ENCODE measurements at regions not wholly inside any gene's neighbourhood (a gene's known extent, or its start where the extent isn't known, plus 50 kb on each side); places are given as distances from the start of the nearest gene placed in this dataset.

DNA sequence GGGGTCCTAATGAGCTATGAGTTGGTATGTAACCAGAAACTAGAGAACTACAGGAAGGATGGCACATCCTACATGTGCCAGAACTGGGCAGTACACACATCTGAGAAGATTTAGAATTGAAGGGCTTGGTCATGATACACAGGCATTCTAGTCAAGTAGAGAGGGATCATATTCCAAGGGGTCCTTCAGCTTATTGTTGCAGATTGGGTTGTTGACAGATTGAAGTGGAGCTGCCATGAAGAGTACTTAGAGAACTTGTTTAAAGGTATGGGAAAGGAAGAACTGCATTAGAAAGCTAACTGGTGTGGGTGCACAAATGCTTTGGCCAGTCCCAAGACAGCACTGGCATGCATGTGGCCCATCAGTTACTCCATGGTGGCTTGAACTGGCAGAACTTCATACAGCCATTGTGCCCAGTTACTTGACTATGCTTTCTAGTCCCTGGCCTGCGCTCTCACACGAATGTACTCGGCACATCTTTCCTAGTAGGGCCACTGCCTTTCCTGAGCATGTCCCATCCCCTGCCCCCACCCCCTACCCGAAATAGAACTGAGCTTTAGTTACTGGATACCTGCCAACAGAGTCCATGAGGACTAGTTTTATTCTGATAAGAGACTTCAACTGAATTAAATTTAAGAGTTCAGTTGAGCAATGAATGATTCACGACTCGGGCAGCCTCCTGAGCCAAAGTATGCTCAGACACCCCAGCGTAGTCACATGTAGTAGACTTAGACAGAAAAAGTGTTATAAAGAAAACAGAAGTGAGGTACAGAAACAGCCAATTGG is 64.0 kb downstream of the CCNG2 start:
- TF ChIP-seq, protein P1, sequence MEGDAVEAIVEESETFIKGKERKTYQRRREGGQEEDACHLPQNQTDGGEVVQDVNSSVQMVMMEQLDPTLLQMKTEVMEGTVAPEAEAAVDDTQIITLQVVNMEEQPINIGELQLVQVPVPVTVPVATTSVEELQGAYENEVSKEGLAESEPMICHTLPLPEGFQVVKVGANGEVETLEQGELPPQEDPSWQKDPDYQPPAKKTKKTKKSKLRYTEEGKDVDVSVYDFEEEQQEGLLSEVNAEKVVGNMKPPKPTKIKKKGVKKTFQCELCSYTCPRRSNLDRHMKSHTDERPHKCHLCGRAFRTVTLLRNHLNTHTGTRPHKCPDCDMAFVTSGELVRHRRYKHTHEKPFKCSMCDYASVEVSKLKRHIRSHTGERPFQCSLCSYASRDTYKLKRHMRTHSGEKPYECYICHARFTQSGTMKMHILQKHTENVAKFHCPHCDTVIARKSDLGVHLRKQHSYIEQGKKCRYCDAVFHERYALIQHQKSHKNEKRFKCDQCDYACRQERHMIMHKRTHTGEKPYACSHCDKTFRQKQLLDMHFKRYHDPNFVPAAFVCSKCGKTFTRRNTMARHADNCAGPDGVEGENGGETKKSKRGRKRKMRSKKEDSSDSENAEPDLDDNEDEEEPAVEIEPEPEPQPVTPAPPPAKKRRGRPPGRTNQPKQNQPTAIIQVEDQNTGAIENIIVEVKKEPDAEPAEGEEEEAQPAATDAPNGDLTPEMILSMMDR (conservative IDR thresholded peaks at IDR 0.05; ENCODE audit: control insufficient read depth, insufficient read depth, low read depth, low read length) = no peak
- DNase-seq (ENCODE audit: low read depth) = peak; percentile 64
- no peak overlapping the region for H3K4me3 ChIP-seq (ENCODE audit: control insufficient read depth, low read depth, low read length)

DNA sequence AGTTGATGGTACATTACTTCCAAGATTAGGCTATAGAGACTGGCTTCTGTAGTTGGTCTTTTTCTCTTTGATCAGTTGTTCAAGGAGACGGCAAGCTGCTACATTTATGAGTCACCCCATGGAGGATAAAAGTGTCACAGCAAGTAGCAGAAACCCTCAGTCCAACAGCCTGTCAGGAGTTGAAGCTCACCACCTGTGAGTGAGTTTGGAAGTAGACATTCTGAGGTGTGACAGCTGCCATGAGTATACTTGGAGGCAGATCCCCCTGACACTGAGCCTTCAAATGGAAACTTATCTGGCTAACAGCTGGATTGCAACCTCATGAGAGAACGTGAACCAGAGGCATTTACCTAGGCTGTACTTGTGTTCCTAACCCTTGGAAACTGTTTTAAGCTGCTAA is 68.0 kb downstream of the CCNG2 start:
- no peak for DNase-seq (ENCODE audit: low read depth)
- H3K4me3 ChIP-seq (ENCODE audit: control insufficient read depth, low read depth, low read length) = no peak overlapping the region
- TF ChIP-seq, protein P1 (conservative IDR thresholded peaks at IDR 0.05; ENCODE audit: control insufficient read depth, insufficient read depth, low read depth, low read length) = no peak

DNA sequence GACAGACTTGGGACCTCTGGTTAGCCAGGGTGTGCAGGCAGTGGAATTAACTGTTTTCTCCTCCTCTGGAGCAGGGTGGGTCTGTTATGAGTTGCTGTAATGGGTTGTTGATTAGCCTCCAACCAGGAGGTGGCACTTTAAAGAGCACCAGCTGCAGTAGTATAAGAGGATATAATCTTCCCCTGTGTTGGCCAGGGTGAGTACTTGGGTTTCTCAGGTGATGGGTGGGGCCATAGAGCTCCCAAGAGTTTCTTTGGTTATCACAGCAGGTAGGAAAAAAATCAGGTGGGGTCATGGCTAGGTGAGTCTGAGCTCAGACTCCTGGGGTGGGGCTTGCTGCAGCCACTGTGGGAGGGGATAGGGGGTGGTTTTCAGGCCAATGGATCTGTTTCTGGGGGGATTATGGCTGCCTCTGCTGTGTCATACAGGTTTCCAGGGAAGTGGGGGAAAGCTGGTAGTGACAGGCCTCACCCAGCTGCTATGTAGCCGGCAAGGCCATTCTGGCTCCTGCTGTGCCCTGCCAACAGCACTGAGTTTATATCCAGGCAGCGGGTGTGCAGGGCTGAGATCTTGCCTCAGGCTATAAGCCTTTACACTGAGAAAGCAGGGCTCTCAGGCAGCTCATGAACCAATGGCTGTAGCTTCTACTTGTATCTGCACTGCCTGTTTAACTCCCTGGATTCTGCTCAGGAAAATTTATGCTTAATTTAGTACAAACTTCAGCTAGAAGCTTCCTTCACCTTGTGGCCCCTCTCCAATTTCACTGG is 70.1 kb downstream of the CCNG2 start:
- TF ChIP-seq, protein P1 (conservative IDR thresholded peaks at IDR 0.05; ENCODE audit: control insufficient read depth, insufficient read depth, low read depth, low read length) = no peak
- H3K4me3 ChIP-seq (ENCODE audit: control insufficient read depth, low read depth, low read length) = no peak overlapping the region
- DNase-seq (ENCODE audit: low read depth) = no peak

DNA sequence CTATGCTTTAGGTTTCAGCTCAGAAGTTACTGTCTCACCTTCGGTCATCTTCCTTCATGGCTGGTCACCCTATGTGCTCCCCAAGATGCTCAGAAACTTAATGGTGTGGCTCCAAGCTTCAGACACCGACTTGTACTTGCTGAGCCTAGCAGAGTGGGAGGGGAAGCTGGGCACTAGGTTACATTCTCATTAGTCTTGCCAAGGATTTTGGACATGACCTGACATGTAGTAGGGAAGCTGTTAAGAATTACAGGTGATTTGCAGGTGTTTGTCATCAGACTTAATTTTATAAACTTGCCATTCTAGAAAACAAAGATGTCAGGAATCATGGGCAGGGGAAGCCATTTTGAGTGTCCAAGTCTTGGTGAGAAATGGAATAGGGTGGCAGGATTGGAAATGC is 72.4 kb downstream of the CCNG2 start:
- no peak overlapping the region for H3K4me3 ChIP-seq (ENCODE audit: control insufficient read depth, low read depth, low read length)
- DNase-seq (ENCODE audit: low read depth) = no peak
- TF ChIP-seq, protein P1 (conservative IDR thresholded peaks at IDR 0.05; ENCODE audit: control insufficient read depth, insufficient read depth, low read depth, low read length) = no peak

DNA sequence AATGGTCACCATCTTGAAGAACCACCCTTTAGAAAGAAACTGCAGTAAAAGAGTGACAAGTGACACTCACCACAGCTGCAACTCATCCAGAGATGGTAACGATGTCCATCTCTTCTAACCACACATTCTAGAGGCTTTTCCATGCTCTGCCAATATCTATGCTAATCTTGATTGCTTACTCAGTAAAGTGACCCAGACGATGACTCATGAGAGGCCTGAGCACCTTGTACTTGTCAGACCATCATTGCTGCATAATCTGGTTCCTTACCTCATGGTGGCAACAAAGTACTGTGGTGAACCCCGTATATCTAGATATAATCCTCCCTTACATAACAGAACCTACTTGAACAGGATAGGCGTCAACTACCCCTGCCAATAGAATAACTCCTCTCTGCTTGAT is 75.6 kb downstream of the CCNG2 start:
- TF ChIP-seq, protein P1 (conservative IDR thresholded peaks at IDR 0.05; ENCODE audit: control insufficient read depth, insufficient read depth, low read depth, low read length) = no peak
- H3K4me3 ChIP-seq (ENCODE audit: control insufficient read depth, low read depth, low read length) = no peak overlapping the region
- DNase-seq (ENCODE audit: low read depth) = peak; percentile 33

DNA sequence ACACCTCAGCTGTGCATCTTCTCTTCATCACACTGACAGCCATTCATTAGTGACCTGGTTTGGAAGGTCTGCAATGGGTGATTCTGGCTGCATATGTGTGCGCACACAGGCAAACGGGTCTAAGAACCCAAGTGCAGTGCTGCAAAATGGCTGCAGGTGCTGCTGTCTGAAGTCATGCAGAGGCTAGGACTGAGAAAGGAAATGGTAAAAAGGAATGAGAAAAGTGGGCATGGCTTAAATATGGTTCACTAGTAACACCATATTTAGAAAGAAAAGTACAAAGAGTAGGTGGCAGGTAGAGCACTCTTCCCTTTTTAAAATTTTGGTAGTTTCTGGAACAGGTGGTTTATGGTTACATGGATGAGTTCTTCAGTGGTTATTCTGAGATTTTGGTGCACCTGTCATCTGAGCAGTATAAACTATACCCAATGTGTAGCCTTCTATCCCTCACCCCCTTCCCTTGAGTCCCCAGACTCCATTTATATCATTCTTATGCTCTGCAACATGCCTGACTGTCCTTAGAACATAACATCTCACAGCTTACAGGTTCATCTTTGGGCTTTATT is 78.4 kb downstream of the CCNG2 start:
- H3K4me3 ChIP-seq (ENCODE audit: control insufficient read depth, low read depth, low read length) = no peak overlapping the region
- no peak for DNase-seq (ENCODE audit: low read depth)
- TF ChIP-seq, protein P1 (conservative IDR thresholded peaks at IDR 0.05; ENCODE audit: control insufficient read depth, insufficient read depth, low read depth, low read length) = no peak
